ENCODE measurements at regions not wholly inside any gene's neighbourhood (a gene's known extent, or its start where the extent isn't known, plus 50 kb on each side); places are given as distances from the start of the nearest gene placed in this dataset.

DNA sequence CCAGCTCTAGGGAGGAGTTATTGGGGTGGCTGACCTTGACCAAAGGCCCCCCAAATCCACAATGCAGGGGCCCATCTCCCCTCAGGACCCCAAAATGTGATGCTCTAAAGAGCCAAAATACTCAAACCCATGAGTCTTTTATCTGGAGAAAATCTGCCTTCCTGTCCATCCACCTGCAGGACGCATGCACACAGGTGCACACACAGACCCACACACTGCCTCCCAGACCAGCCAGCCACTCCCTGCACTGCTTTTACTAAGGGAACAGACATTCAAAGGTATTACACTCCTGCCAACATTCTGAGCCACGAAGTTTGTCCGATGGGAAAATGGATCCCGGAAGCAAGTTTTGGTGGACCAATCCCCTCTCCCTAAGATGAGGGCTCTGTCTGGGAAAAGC lies 76.1 kb upstream of the CDH5 start:
- DNase-seq (no peak), ATAC-seq (no peak)
- peaks cover 0 to 14% (median 0%) of the 10 kb centered on the region in 7 donors for H3K27me3 ChIP-seq
- intact Hi-C loops (cut with DNase I), result no loop called here
- no peak for TF ChIP-seq CTCF (IDR thresholded peaks at IDR 0.05)
- H3K27ac ChIP-seq, result no peak overlapping the region
- H3K4me3 ChIP-seq, result no peak overlapping the region
- no peaks in the 10 kb centered on the region for H3K4me1 ChIP-seq
- no peaks in the 10 kb centered on the region for H3K9me3 ChIP-seq
- H3K36me3 ChIP-seq, result no peaks in the 10 kb centered on the region
- WGBS, 2 donors, result 93 to 95% methylated on average over 4 of the region's 4 CpGs

GRCh38 chr16:66289986-66290385 lies 76.5 kb upstream of the CDH5 start:
- intact Hi-C loops (cut with DNase I), result no loop called here

GRCh38 chr16:66289051-66289680 lies 77.3 kb upstream of the CDH5 start:
- Histone ChIP-seq H3K9me3 (no peaks in the 10 kb centered on the region), H3K4me3 (no peak overlapping the region), H3K36me3 (no peaks in the 10 kb centered on the region), H3K4me1 (no peaks in the 10 kb centered on the region), H3K27me3 (peaks cover 0 to 11% (median 0%) of the 10 kb centered on the region in 7 donors), H3K27ac (no peak overlapping the region)
- intact Hi-C loops (cut with DNase I), result no loop called here
- WGBS, 2 donors, result 90 to 92% methylated on average over 15 of the region's 15 CpGs
- no peak for DNase-seq
- TF ChIP-seq CTCF (IDR thresholded peaks at IDR 0.05), result no peak
- ATAC-seq, result no peak

More at GRCh38 chr16:66289986-66290385, 76.5 kb upstream of the CDH5 start:
- H3K9me3 ChIP-seq, result no peaks in the 10 kb centered on the region
- ATAC-seq (no peak), DNase-seq (no peak)
- peaks cover 0 to 14% (median 0%) of the 10 kb centered on the region in 7 donors for H3K27me3 ChIP-seq
- H3K4me3 ChIP-seq, result no peak overlapping the region
- H3K36me3 ChIP-seq, result no peaks in the 10 kb centered on the region
- no peaks in the 10 kb centered on the region for H3K4me1 ChIP-seq
- 87 to 90% methylated on average over 6 of the region's 6 CpGs for WGBS, 2 donors
- H3K27ac ChIP-seq, result no peak overlapping the region
- no peak for TF ChIP-seq CTCF (IDR thresholded peaks at IDR 0.05)

GRCh38 chr16:66287926-66288325 lies 78.6 kb upstream of the CDH5 start:
- ATAC-seq (no peak), DNase-seq (no peak)
- Histone ChIP-seq H3K27ac (no peak overlapping the region), H3K27me3 (no peaks in the 10 kb centered on the region), H3K4me3 (no peak overlapping the region), H3K36me3 (no peaks in the 10 kb centered on the region), H3K4me1 (no peaks in the 10 kb centered on the region), H3K9me3 (no peaks in the 10 kb centered on the region)
- WGBS, 2 donors, result 90% methylated on average over 2 of the region's 2 CpGs
- no peak for TF ChIP-seq CTCF (IDR thresholded peaks at IDR 0.05)
- intact Hi-C loops (cut with DNase I), result no loop called here
